SK-N-SH (cell line): ENCODE measurements at regions not wholly inside any gene's neighbourhood (a gene's known extent, or its start where the extent isn't known, plus 50 kb on each side); places are given as distances from the start of the nearest gene placed in this dataset.

ENCODE experiments used
- FOXM1 ChIP-seq: IDR thresholded peaks from 2 replicates; pipeline ENCODE4 v1.4.0; 2012; ENCODE audit warnings: low read depth, mild to moderate bottlenecking
- GABPA ChIP-seq: IDR thresholded peaks from 2 replicates; pipeline ENCODE4 v1.4.0; 2012; ENCODE audit warnings: low read depth, mild to moderate bottlenecking
- SIN3A ChIP-seq: IDR thresholded peaks from 2 replicates; pipeline ENCODE4 v1.6.1; 2012; ENCODE audit warnings: low read depth, mild to moderate bottlenecking, low read length, moderate library complexity, borderline replicate concordance
- TF ChIP-seq, protein P1 (sequence below): IDR thresholded peaks from 2 replicates; pipeline ENCODE4 v1.4.0; 2012; ENCODE audit warnings: low read depth
- TF ChIP-seq, protein P2 (sequence below): fragments of 200-600 bp; sonication (generic); IDR thresholded peaks from 2 replicates; pipeline ENCODE4 v1.6.1; 2017; ENCODE audit warnings: antibody characterized with exemption, mild to moderate bottlenecking, moderate library complexity
- TF ChIP-seq, protein P3 (sequence below): IDR thresholded peaks from 2 replicates; pipeline ENCODE4; 2012

DNA sequence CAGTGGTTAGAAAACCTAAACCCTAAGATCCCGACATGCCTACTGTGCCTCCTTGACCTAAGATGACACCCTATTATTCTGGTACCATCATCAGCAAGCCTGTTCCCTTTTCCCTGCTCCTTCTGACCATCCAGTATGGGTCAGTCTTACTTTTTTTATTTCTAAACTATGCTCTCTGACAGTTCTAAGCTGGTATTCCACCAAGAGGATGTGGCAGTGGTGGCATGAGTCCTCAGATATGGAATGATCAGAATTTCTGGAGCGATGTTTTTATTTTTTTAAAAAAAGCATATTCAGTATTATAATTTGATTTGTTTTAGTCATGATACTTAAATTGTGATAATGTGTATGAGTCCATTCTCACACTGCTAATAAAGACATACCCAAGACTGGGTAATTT, 145.9 kb upstream of the LHCGR start:
- TF ChIP-seq, protein P1, sequence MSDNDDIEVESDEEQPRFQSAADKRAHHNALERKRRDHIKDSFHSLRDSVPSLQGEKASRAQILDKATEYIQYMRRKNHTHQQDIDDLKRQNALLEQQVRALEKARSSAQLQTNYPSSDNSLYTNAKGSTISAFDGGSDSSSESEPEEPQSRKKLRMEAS = no peak
- TF ChIP-seq GABPA = no peak
- TF ChIP-seq, protein P2, sequence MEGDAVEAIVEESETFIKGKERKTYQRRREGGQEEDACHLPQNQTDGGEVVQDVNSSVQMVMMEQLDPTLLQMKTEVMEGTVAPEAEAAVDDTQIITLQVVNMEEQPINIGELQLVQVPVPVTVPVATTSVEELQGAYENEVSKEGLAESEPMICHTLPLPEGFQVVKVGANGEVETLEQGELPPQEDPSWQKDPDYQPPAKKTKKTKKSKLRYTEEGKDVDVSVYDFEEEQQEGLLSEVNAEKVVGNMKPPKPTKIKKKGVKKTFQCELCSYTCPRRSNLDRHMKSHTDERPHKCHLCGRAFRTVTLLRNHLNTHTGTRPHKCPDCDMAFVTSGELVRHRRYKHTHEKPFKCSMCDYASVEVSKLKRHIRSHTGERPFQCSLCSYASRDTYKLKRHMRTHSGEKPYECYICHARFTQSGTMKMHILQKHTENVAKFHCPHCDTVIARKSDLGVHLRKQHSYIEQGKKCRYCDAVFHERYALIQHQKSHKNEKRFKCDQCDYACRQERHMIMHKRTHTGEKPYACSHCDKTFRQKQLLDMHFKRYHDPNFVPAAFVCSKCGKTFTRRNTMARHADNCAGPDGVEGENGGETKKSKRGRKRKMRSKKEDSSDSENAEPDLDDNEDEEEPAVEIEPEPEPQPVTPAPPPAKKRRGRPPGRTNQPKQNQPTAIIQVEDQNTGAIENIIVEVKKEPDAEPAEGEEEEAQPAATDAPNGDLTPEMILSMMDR = no peak
- TF ChIP-seq FOXM1 = no peak
- TF ChIP-seq, protein P3, sequence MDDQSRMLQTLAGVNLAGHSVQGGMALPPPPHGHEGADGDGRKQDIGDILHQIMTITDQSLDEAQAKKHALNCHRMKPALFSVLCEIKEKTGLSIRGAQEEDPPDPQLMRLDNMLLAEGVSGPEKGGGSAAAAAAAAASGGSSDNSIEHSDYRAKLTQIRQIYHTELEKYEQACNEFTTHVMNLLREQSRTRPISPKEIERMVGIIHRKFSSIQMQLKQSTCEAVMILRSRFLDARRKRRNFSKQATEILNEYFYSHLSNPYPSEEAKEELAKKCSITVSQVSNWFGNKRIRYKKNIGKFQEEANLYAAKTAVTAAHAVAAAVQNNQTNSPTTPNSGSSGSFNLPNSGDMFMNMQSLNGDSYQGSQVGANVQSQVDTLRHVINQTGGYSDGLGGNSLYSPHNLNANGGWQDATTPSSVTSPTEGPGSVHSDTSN = no peak
- no peak for TF ChIP-seq SIN3A
